Subcutaneous abdominal adipose tissue (tissue), 5 donors: ENCODE measurements at regions not wholly inside any gene's neighbourhood (a gene's known extent, or its start where the extent isn't known, plus 50 kb on each side); places are given as distances from the start of the nearest gene placed in this dataset.

Experiments
- H3K27ac ChIP-seq: one replicate; pipeline ENCODE4 v1.7.0; 2013; ENCODE audit warnings: low read depth, mild to moderate bottlenecking, inconsistent platforms, low read length, moderate library complexity
- H3K27me3 ChIP-seq, 5 donors: one replicate each; pipeline ENCODE4 v1.7.0; 2013; ENCODE audit warnings: low read length in 5 of 5, inconsistent platforms in 1 of 5; ENCODE audit not compliant: control insufficient read depth in 5 of 5, insufficient read depth in 4 of 5
- H3K36me3 ChIP-seq, 5 donors: one replicate each; pipeline ENCODE4 v1.7.0; 2013; ENCODE audit warnings: low read length in 5 of 5; ENCODE audit not compliant: control insufficient read depth in 5 of 5, insufficient read depth in 5 of 5
- H3K4me1 ChIP-seq, 5 donors: one replicate each; pipeline ENCODE4 v1.7.0; 2013; ENCODE audit warnings: low read length in 5 of 5, mild to moderate bottlenecking in 3 of 5, moderate library complexity in 1 of 5; ENCODE audit not compliant: control insufficient read depth in 5 of 5, insufficient read depth in 5 of 5
- H3K4me3 ChIP-seq, 5 donors: one replicate each; pipeline ENCODE4 v1.7.0; 2013; ENCODE audit warnings: low read length in 5 of 5, low read depth in 1 of 5
- H3K9ac ChIP-seq, 5 donors: one replicate each; pipeline ENCODE4 v1.7.0; 2013; ENCODE audit warnings: low read length in 5 of 5, mild to moderate bottlenecking in 4 of 5, moderate library complexity in 3 of 5
- H3K9me3 ChIP-seq, 5 donors: one replicate each; pipeline ENCODE4 v1.7.0; 2013; ENCODE audit warnings: low read length in 5 of 5; ENCODE audit not compliant: control insufficient read depth in 5 of 5
- donor health status: healthy.
- donor health status: healthy.
- donor health status: healthy.
- donor health status: healthy.
- donor health status: healthy.

DNA sequence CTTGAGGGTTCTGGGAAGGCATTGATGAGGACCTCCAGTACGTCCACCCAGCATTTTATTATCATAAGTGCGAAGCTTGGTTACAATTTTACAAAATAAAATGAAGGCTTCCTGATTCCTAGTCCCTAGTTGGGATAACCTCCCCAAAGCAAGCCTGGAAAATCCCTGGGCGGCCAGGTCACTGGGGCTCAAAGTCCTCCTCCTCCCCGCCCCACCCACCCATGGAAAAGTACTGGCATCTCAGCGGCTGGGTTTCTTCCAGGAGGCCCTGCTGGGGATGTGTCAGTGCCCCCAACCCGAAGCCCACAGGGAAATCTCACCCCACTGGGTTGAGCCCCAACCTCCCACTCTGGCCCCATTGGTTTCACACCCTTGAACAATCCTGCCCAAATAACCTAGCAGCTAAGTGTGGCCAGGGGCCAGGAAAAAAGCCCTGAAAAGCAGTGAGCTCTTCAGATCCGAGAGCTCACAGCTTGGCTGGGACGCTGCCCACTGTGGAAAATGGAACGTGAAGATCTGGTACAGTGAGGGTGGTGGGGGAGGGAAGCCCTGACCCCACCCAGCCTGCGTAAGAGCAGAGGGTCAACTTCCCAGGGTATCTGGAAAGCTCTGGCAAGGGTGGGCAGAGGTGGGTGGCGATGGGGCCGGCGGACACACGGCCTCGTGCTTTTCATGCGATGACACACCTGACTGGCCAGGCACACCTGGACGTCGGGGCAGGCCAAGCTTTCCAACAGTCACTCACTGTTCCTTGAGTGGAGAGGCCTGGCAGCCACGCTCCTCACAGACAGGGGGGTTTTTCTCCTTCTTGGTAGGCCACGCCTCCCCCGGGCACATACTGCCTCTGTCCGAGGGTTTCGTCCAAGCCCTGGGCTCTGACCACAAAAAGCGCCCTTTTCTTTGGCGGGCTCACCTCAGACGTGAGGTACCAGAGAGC is 324.5 kb downstream of the SOX9 start:
- peaks cover 0 to 2% (median 0%) of the 10 kb centered on the region in 5 donors for H3K27me3 ChIP-seq
- no peak overlapping the region for H3K4me3 ChIP-seq
- H3K9ac ChIP-seq = no peak overlapping the region
- H3K9me3 ChIP-seq = no peaks in the 10 kb centered on the region
- H3K4me1 ChIP-seq = no peaks in the 10 kb centered on the region
- H3K36me3 ChIP-seq = no peaks in the 10 kb centered on the region
- H3K27ac ChIP-seq = no peak overlapping the region

DNA sequence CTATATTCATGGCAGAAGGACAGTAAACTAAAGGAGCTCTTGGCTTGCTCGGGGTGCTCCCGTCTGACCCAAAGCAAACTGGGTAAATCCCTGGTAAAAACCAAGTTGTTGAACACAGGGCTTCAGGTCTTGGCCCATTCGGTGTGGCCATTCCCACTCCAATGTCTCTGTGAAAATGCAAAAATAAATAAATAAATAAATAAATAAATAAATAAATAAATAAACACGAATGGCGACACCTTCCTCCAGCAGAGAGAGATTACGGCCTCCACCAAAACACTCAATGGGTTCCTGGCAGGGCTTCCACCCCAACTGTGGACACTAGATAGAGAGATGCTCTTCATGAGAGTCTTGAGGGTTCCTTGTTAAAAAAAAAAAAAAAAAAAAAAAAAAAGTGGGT is 325.3 kb downstream of the SOX9 start:
- Histone ChIP-seq H3K9ac (no peak overlapping the region), H3K27me3 (peaks cover 0 to 2% (median 0%) of the 10 kb centered on the region in 5 donors), H3K36me3 (no peaks in the 10 kb centered on the region), H3K4me1 (no peaks in the 10 kb centered on the region), H3K4me3 (no peak overlapping the region), H3K27ac (no peak overlapping the region), H3K9me3 (no peaks in the 10 kb centered on the region)

DNA sequence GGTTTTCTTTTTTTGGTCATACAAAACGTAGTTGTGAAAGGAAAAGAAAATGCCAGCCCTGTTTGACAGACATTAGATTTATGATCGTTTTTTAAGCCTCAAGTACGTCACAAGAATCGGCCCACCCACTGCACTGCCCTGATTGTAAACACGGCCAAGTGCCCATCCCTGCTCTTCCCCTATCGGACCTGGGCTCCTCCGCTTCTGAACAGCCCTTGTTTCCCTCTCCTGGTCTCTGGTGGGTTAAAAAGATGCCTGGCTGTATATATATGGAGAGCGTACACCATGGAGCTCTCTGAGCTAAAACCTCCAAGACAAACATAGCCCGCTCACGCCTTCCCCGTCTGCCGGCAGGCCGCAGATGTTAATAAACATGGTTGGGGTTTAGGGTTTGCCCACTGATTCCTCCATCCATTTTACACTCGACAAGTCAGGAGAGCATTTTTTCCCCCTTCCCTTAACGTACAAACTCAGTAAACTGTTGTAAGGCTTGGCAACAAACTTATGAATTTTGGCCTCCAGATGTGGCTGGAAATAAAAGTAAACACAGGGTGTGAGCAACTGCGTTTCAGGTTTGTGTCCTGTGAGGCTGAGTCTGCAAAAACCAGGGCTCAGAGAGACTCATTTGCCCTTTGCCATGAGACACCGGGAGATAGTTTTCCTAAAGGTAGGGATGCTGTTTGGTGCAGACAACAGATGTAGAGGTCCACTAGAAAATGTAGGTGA is 325.9 kb downstream of the SOX9 start:
- H3K4me3 ChIP-seq = no peak overlapping the region
- no peak overlapping the region for H3K27ac ChIP-seq
- H3K9ac ChIP-seq = no peak overlapping the region

DNA sequence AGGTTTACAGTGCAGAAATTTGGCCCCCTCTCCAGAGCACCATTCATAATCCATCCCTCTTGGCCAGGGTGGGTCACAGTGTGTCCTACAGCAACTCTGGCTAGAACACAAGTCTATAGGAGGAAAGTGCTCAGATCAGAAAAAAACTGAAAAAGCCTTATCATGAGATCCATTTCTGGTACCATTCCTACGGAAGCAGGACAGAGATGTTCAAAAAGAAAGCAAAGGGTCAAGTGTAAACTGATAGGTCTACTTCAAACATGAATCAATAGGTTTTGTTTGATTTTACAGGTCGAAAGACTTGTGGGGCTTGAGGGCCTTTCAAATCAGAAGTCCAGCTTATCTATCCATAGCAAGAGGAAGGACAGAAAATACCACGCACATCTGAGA is 326.4 kb downstream of the SOX9 start:
- H3K4me3 ChIP-seq = no peak overlapping the region
- H3K27me3 ChIP-seq = peaks cover 0 to 2% (median 0%) of the 10 kb centered on the region in 5 donors
- no peaks in the 10 kb centered on the region for H3K36me3 ChIP-seq
- no peaks in the 10 kb centered on the region for H3K4me1 ChIP-seq
- no peak overlapping the region for H3K9ac ChIP-seq
- no peak overlapping the region for H3K27ac ChIP-seq
- H3K9me3 ChIP-seq = no peaks in the 10 kb centered on the region

More for the DNA sequence above, 325.9 kb downstream of the SOX9 start:
- Histone ChIP-seq H3K9me3 (no peaks in the 10 kb centered on the region), H3K36me3 (no peaks in the 10 kb centered on the region), H3K27me3 (peaks cover 0 to 2% (median 0%) of the 10 kb centered on the region in 5 donors), H3K4me1 (no peaks in the 10 kb centered on the region)

DNA sequence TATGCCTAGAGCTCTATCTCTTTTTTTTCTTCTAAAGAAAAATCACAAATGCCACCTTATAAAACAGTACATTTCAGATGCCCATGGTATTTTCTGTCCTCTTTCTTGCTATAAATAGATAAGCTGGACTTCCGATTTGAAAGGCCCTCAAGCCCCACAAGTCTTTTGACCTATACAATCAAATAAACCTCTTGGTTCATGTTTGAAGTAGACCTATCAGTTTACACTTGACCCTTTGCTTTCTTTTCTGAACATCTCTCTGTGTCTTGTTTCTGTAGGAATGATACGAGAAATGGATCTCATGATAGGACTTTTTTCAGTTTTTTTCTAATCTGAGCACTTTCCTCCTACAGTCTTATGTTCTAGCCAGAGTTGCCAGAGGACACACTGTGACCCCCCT is 327.2 kb downstream of the SOX9 start:
- no peaks in the 10 kb centered on the region for H3K9me3 ChIP-seq
- H3K27ac ChIP-seq = no peak overlapping the region
- peaks cover 0 to 2% (median 0%) of the 10 kb centered on the region in 5 donors for H3K27me3 ChIP-seq
- H3K4me3 ChIP-seq = no peak overlapping the region
- no peak overlapping the region for H3K9ac ChIP-seq
- no peaks in the 10 kb centered on the region for H3K36me3 ChIP-seq
- H3K4me1 ChIP-seq = no peaks in the 10 kb centered on the region

DNA sequence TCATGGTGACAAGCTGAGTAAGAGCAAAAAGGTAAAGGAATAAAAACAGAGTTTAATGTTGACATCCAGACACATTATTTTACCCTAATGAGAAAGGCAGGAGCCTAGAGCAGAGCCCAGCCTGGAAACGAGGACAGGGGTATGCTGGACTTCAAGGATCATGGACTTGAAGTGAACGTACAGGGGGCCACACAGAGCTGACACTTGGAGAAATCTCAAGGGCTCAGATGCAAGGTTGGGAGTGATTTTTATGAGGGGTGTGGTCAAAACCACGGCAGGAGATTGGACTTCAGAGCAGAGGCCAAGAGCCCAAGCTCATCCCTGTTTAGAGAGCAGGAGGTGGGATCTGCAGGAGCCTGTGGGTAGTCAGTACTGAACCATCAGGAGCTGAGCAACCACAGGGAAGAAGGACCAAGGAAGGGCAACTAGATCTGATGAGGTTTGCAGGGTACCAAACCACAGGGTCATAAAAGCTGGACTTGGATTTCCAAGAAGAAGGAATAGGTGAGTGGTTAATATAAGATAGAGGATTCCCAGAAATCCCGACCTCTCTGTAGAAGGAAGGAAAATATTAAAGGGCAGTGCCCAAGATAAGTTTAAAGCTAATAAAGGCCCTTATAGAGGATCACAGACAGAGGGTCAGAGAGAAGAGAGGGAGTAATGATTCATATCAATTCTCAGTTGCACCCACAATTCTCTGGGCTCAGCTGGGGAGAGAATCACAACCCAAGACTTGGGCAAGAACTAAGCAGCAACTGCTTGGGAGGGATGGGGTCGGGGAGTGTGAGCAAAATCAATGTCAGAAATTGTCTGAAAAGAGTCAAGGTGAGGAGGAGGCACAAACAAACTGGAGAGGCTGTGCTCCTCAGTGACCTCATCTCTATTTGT is 331.7 kb downstream of the SOX9 start:
- Histone ChIP-seq H3K4me3 (no peak overlapping the region), H3K9ac (no peak overlapping the region), H3K36me3 (no peaks in the 10 kb centered on the region), H3K27ac (no peak overlapping the region), H3K9me3 (no peaks in the 10 kb centered on the region), H3K4me1 (no peaks in the 10 kb centered on the region), H3K27me3 (peaks cover 0 to 2% (median 0%) of the 10 kb centered on the region in 5 donors)

DNA sequence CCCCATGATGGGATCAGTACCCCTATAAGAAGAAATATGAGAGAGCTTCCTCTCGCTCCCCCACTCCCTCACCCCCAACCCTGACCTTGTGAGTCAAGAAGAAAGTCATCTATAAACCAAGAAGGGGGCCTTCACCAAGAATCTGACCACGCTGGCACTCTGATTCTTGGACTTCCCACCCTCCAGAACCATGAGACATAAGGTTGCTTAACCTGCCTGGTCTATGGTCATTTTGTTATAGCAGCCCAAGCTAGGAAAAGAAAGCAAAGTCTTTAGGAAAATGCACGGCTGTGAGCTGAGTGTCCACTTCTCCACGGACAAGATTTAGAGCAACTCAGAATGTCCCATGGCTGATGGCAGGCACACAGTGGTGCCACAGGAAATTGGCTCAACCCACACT is 333.5 kb downstream of the SOX9 start:
- Histone ChIP-seq H3K4me3 (no peak overlapping the region), H3K27me3 (peaks cover 0 to 2% (median 0%) of the 10 kb centered on the region in 5 donors), H3K9ac (no peak overlapping the region), H3K27ac (no peak overlapping the region), H3K36me3 (no peaks in the 10 kb centered on the region), H3K9me3 (no peaks in the 10 kb centered on the region), H3K4me1 (no peaks in the 10 kb centered on the region)

DNA sequence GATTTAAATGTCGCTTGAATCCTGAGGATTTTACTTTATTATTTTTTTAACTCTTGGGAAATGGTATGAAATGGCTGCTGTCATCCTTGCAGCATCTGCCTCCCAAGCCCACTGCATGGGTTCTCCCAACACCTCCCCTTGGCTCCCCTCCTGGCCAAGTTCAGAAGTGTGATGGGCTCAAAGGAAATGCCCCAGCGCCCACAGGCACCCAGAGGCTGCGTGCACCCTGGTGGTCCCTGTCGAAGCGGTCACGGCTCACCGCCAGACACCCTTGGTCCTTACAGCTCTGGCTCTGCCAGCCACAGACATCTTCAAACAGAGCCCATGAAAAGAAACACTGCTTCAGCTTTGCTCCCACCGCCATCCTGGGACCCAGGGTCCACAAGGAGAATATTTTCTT is 334.7 kb downstream of the SOX9 start:
- H3K9ac ChIP-seq = no peak overlapping the region
- no peaks in the 10 kb centered on the region for H3K9me3 ChIP-seq
- H3K4me3 ChIP-seq = no peak overlapping the region
- peaks cover 0 to 2% (median 0%) of the 10 kb centered on the region in 5 donors for H3K27me3 ChIP-seq
- H3K4me1 ChIP-seq = no peaks in the 10 kb centered on the region
- H3K36me3 ChIP-seq = no peaks in the 10 kb centered on the region
- no peak overlapping the region for H3K27ac ChIP-seq

DNA sequence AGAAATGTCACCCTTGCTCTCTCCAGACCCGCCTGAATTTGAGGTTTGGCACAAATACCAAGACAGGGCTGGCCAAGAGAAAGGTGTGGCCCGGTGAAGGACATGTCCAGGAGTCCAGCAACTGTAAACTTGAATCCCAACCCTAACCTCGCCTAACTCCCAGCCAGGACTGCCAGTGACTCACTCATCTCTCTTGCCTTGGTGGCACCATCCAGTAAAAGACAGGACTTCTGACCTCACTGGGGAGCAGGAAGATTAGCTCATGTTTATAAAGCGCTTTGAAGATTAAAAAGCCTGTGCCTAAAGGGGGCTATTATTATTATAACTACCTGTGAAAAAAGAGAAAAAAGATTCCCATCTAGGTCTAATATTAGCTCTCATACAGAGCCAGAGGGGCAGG is 335.3 kb downstream of the SOX9 start:
- Histone ChIP-seq H3K9me3 (no peaks in the 10 kb centered on the region), H3K4me3 (no peak overlapping the region), H3K4me1 (no peaks in the 10 kb centered on the region), H3K27me3 (peaks cover 0 to 2% (median 0%) of the 10 kb centered on the region in 5 donors), H3K36me3 (no peaks in the 10 kb centered on the region), H3K9ac (no peak overlapping the region), H3K27ac (no peak overlapping the region)
